Sigmoid colon (tissue), 4 donors: ENCODE measurements at regions not wholly inside any gene's neighbourhood (a gene's known extent, or its start where the extent isn't known, plus 50 kb on each side); places are given as distances from the start of the nearest gene placed in this dataset.

Experiments used
- POLR2AphosphoS5 ChIP-seq, 4 donors: sonication (generic); formaldehyde crosslinking; IDR thresholded peaks; one replicate each; pipeline ENCODE4 v1.6.1; 2017; ENCODE audit warnings: antibody characterized with exemption in 4 of 4
- TF ChIP-seq, protein P1 (sequence below), 4 experiments: fragments of 450-650 bp in 3 of 4; fragments of 200-600 bp in 1 of 4; IDR thresholded peaks; one replicate each; pipeline ENCODE4 v1.5.1; 2016 to 2019; ENCODE audit warnings: antibody characterized with exemption in 4 of 4, mild to moderate bottlenecking in 3 of 4, moderate library complexity in 2 of 4

DNA sequence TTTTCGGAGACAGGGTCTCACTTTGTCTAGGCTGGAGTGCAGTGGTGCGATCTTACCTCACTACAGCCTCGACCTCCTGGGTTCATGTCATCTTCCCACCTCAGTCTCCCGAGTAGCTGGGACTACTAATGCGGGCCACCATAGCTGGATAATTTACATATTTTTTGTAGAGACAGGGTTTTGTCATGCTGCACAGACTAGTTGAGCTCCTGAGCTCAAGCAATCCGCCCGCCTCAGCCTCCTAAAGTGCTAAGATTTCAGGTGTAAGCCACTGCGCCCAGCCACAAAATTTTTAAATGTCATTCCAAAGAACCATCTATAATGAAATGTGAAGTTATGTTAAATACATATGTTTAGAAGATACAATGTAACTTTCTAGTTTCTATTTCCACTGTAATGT, 4747.7 kb upstream of the OR11H1 start:
- TF ChIP-seq, protein P1, sequence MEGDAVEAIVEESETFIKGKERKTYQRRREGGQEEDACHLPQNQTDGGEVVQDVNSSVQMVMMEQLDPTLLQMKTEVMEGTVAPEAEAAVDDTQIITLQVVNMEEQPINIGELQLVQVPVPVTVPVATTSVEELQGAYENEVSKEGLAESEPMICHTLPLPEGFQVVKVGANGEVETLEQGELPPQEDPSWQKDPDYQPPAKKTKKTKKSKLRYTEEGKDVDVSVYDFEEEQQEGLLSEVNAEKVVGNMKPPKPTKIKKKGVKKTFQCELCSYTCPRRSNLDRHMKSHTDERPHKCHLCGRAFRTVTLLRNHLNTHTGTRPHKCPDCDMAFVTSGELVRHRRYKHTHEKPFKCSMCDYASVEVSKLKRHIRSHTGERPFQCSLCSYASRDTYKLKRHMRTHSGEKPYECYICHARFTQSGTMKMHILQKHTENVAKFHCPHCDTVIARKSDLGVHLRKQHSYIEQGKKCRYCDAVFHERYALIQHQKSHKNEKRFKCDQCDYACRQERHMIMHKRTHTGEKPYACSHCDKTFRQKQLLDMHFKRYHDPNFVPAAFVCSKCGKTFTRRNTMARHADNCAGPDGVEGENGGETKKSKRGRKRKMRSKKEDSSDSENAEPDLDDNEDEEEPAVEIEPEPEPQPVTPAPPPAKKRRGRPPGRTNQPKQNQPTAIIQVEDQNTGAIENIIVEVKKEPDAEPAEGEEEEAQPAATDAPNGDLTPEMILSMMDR (IDR thresholded peaks at IDR 0.05), result no peak
- no peak for TF ChIP-seq POLR2AphosphoS5 (IDR thresholded peaks at IDR 0.05)
